HG03575 (cell line): ENCODE measurements at regions not wholly inside any gene's neighbourhood (a gene's known extent, or its start where the extent isn't known, plus 50 kb on each side); places are given as distances from the start of the nearest gene placed in this dataset.
"Not testable (repeated sequence)": the region's sequence is repeated elsewhere in the genome, so short reads cannot be mapped to it uniquely, and the experiment has no call there.

Source experiments
- ATAC-seq: cut with Tn5 transposase; IDR thresholded peaks from one replicate; pipeline ENCODE4 v1.9.1; 2021; ENCODE audit not compliant: unreplicated experiment, insufficient number of reproducible peaks, low FRiP score; ENCODE audit errors: extremely low read depth

DNA sequence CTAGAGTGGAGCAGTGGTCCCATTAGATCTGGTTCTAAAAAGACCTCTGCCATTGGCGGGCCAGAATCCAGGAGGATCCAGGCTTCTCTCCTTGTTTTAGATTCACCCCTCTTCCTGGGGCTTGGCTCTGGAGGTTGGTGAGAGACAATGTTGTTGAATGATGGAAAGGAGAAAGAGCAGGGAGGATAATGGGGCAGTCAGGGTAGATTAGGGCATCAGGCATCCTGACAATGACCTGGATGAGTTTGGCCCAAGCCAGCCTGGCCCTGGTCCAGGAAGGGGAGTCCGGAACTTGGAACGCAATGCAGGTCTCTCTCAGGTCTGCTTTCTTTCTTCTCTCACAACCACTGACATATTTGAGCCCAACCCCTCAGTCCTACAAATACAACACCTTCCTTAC, 260.1 kb upstream of the RASGRP1 start:
- no peak for ATAC-seq

DNA sequence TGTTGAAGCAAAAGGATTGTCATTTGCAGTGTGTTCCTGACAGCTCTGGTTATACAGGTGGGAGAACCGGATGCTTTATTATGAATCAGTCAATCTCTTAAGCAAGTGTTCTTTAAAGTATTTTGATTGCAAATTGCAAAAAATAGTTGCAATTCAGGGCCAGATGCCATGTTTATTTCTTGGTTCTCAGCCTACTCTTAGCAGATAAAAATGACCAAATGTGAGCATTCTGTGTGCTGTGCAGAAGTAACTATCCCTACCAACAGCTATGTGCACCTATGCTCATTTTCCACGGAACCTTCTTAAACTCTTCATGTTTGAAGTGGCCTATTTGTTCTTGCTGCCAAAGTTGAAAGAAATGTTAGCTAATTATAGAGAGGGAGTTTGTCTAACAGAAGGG, 262.3 kb upstream of the RASGRP1 start:
- no peak for ATAC-seq

DNA sequence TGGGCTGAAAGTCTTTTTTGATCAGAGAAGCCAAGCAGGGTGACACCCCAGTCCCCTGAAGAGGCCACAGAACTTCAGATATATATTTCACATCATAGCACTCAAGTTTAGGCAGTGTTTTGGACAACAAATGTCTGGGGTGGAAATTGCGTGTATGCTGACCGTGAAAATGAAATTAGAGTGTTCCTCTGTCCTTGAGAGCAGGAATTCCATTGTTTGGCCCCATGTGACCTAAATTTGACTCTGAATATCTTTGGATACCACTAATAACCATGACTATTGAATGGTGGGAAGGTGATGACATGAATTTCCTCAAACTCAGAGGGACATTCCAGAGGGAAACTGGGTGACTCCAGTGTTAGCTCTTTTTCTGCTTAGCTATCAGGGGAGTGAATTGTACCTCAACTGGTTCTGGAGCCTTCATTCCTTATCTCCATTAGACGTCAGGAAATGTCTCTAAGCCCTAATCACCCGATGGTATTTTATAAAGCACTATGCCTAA, 263.5 kb upstream of the RASGRP1 start:
- no peak for ATAC-seq

DNA sequence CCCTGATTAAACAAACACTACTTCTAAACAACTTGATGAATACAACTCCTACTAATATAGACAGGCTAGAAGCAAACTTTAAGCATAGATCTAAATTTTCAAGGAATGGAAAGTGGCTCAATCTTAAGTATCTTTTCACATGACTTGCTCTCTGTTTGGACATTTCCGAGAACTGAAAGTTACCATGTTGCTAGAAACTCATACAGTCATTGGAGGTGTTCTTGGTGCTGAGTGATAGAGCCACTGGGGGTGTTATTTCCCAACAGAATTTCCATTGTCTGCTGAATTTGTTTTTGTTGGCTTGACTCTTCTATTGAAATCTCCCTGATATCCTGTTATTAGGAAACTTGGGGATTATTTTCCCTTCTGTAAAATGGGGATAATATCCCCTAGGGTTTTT, 264.5 kb upstream of the RASGRP1 start:
- no peak for ATAC-seq

DNA sequence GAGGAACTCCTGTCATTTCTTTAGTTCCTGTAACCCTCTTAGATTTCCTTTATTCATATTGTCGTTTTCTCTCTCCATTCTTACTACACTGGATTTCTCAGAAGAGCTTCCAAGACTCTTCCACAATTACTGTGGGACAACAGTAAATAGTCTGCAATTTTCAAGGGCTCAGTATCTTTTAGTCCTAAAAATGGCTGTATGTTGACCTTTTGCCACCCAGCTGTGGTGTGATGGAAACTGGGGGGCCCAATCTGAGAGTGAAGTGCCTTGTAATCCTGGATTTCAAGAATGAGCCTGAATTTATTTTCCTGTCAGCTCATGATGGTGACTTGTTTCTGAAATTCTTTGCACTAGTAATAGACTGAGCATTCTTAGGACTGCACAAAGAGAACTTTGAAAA, 277.6 kb upstream of the RASGRP1 start:
- ATAC-seq = no peak

DNA sequence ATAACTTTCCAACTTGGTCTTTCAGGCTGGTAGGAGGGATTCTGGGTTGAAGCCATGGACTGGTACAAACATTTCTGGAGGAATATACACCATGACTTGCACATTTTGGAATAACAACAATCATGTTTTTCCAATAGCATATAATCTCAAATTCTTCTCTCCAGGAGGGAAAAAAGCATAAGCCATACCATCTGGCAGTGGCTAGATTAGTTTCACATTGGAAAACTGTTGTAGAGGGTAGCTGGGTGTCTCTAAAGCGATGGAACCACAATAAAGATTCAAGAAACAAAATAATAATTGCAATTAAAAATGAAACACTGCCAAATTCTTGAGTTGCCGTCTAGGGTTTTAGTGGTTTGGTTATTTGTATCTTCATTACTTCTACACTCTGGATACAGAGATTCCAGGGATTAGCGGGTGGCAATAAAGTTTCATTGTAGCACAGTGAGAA, 278.5 kb upstream of the RASGRP1 start:
- no peak for ATAC-seq

DNA sequence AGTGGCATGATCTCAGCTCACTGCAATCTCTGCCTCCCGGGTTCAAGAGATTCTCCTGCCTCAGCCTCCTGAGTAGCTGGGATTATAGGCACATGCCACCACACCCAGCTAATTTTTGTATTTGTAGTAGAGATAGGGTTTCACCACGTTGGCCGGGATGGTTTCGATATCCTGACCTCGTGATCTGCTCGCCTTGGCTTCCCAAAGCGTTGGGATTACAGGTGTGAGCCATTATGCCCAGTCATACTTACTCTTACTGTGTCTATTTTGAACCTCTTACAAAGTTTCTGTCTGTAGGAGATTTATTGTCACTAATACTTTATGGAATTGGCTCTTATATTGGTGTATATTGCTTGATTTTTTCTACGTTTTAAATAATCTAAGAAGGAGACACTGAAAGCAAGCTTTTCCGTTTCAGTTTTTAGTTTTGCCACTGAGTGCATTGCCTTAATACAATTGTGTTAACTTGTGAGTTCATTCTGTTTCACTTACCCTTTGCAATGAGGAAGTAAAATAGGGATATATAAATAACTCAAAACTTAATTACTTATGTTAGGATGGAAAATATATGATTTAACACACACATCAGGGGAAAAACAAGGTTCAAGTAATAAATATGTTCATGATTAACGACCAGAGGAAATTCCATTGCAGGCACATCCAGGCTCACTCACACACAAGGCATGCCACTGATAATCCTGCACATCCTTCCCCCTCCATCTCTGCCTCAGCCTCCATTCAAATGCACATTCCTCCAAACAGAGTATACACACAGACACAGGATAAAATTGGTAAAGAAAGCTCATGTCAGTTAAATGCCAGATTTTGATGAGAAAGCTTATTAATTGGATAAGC, 279.3 kb upstream of the RASGRP1 start:
- no peak for ATAC-seq

DNA sequence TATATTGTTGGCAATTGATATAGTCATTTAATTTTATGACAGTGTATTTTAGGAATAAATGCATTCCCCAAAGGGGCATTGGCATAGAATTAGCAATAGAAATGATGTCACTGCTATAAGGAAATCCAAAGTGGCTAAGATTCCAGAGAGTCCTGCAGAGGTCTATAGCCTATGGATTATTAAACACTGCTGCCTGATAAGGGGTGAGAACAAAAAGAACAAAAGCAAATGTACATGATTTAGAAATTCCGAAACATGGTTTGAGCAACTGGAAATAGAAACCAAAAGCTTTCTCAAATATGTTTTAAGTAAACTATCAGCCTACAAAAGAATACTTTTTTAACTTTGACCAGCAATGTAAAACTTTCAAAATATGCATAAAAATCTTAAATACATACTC, 280.1 kb upstream of the RASGRP1 start:
- ATAC-seq = no peak

DNA sequence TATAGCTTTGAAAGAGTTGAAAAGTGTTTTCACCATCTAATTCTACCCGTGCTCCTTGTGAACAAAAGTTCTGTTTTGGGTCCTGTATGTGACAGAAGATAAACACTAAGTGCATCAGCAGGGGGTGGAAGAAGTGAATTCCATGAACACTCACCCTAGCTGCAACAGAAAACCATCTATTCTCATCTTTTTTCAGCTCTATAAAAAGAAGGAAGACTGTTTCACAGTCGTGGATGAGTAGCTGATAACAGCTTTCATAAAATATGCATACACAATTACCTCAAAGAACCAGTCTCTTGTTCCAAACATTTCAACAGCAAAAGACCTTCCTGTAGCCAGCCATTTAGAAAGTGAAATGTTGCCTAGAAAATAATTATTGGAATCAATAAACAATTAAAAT, 281.7 kb upstream of the RASGRP1 start:
- ATAC-seq = no peak

DNA sequence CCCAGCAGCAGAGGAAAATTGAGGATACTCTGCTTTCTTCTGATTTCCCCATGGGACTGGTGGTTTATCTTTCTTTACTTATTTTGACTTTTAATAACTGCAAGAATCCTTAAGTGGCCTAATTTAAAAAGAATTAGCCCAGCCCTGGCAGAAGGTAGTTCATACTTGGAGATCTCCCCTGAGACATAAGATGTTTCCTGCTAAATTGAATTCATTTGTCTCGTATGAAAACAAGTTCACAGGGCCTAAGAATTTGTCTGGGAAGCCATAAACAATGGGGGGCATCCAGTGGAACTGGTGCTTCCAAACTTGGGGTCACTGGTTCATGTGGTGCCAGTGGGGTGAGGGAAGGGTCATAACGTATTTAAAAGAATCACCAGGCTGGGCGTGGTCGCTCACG, 283.1 kb upstream of the RASGRP1 start:
- no peak for ATAC-seq

DNA sequence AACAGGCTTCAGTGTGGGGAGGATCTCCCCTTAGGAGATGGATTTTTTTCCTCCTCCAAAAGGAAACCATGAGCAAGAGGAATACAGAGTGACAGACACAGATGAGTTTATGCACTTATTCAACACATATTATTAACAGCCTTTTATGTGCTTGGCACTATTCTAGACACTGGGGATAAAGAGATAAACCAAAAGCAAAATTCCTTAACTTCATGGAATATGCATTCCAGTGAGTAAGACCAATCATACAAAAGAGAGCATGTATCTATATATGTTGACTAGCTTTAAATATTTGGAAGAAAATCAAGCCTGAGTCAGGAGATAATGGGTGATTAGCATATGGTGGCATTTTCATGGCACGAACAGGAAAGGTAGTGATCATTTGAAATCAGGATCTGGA, 284.4 kb upstream of the RASGRP1 start:
- no peak for ATAC-seq

DNA sequence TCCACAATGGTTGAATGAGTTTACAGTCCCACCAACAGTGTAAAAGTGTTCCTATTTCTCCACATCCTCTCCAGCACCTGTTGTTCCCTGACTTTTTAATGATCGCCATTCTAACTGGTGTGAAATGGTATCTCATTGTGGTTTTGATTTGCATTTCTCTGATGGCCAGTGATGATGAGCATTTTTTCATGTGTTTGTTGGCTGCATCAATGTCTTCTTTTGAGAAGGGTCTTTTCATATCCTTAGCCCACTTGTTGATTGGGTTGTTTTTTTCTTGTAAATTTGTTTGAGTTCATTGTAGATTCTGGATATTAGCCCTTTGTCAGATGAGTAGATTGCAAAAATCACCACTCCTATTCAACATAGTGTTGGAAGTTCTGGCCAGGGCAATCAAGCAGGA, 287.6 kb upstream of the RASGRP1 start:
- not testable (repeated sequence) for ATAC-seq

DNA sequence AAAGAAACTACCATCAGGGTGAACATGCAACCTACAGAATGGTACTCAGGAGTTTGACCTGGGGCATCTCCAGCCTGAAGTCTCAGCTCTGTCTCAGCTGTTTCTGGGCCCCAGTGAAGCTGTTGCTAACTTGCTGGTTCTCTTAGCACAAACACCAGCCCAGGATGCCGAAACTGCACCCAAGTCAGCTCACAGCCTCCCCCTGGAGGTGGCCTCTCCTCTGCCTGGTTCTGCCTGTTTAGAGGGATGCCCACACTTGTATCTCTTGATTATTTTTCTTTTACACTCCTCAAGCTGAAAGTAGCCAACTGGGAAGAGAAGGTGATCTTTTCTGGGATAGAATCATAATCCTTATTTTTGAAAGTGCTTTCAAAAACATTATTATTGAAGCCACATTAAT, 289.0 kb upstream of the RASGRP1 start:
- no peak for ATAC-seq

DNA sequence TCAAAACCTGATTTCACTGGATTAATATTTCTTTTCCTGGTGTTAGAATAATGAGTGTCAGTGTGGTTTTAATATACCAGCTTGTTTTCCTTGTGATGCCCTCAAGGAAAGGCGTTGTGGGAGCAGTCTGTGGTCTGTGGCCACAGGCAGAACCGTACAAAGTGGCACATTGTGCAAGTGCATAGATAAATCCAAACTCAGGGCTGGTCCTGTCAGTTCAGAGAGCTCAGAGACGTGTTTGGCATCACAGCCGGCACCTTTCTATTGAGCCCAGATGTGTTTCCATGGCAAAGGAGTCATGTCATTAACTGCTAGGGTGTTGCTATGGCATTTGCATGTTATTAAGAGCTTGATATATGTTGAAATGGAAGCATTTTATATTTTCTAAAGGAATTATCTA, 289.9 kb upstream of the RASGRP1 start:
- no peak for ATAC-seq

DNA sequence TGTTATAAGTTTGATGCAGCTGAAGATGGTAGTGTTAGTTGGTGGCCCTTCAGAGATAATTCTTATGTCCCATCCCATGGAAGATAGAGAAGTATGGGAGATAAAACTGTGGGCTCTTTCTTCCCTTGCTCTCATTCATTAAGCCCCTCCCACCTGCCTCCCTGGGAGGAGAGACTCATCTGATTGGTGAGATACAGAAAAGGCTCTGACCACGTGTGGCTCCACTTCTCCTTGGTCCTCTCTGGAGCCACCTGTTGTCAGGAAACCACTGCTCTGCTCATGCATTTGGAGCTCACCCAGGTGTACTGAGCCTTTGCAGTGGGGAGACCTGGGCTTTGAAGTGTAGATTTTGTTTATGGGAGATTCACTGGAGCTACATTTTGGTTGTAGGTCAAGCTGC, 293.2 kb upstream of the RASGRP1 start:
- ATAC-seq = no peak

DNA sequence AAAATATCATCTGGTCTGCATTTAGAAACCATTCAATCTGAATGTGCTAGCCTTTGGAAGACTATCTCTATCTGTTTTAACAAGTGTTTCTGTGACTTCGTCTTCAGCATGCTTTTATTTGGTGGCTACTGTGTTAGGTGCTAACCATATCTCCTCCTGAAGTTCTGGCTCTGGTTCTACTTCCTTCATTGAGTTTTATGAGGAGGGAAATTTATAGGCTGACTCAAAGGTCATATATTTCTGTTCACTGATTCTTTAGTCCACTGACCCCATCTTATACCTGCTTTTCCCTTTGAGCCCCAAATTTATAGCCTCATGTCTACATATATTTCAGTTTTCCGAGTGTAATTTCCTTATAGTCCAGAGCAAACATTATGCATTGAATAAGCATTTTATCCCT, 295.0 kb upstream of the RASGRP1 start:
- no peak for ATAC-seq

DNA sequence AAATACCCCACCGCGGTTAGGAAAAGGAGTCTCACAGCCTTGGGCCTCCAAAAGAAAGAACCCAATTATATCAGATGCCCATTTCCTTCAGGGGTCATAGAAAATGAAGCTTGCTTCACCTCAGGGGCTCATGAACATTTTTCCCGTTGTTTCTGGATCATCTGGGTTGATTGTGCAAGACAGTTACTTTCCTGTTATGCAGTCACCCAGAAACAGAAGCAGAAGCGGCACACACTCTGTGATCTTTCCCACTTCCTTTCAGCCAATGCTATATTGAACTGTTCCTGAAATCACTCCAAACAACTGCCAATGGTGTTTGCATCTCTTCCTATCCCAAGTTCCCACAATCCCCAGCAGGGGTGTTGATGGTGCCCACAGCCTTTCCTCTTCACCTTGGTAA, 295.6 kb upstream of the RASGRP1 start:
- no peak for ATAC-seq

DNA sequence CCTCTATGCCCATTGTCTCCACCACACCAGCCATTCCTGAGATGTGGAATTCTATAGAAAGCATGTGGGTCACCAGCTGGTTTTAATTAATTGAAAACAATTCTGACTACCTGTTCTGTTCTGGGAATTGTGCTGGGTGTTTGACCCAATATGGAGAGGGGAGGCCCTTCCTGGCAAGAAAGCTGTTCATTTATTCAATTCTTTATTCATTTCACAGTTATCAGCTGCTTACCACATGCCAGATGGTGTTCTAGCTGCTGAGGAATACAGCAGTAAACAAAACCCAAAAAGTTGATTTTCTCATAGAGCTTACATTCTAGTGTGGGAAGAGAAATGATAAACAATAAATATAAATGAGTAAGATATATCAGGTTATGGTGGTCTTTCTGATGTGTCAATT, 296.1 kb upstream of the RASGRP1 start:
- ATAC-seq = no peak

DNA sequence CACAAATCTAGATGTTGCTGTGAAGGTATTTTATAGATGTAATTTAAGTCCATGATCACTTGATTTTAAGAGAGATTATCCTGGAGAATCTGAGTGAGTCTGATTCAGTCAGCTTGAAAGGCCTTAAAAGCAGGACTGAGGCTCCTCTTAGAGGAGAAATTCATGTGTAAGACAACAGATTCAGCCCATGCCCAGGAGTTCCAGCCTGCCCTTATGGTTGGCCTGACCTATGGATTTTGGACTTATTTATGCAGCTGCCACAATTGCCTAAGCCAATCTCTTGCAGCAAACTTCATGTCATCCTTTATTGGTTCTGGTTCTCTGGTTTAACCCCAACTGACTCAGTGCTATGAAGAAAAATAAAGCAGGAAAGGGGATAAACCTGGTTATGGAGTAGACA, 296.5 kb upstream of the RASGRP1 start:
- no peak for ATAC-seq

DNA sequence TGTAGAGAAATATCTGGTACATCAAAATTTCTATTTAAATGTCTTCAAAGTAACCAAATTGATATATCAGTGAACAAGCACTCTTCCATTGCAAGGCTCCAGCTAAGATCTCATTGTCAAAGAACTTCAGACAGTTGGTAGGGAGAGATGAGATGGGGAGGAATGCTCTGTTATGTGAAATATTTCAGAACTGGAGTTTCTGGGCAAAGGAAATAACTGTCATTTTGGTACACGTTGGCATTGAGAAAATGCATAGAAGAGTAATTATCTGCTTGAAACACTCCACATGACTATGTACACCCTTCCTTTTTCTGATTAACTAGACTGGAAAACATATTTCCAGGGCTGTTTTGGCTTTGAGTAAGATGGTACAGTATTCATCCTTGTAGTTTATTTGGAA, 297.5 kb upstream of the RASGRP1 start:
- no peak for ATAC-seq

DNA sequence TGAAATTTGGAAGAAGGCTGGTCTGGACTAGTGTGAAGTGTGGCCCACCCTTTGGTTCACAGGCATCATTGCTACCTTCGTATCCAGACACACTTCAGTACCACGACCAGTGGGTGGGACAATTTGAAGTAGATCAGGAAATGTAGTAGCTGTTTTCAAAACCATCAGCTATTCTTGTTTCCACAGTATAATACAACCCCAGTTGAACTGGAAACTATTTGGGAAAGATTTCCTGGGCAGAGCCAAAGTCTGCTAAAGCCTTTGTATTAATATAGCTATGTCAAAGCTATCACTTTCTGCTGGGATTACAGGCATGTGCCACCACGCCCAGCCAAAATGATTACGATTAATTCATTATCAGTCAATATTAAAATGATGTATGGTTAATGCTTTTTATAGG, 298.8 kb upstream of the RASGRP1 start:
- no peak for ATAC-seq
